WTC11 (cell line): ENCODE measurements at regions not wholly inside any gene's neighbourhood (a gene's known extent, or its start where the extent isn't known, plus 50 kb on each side); places are given as distances from the start of the nearest gene placed in this dataset.

Experiments used
- ATAC-seq: fragments of 200-7000 bp; cut with Tn5 transposase; 2 replicates; pipeline ENCODE4 v1.10.0; 2021; ENCODE audit warnings: mild to moderate bottlenecking, moderate library complexity
- CTCF ChIA-PET: fragments of 300-600 bp; sonication (Branson Sonifier 250); formaldehyde crosslinking; loops from one replicate; lab custom pipeline; 2021; ENCODE audit warnings: antibody characterized with exemption; lab: Charles Lee
- POLR2A ChIA-PET: fragments of 350-600 bp; sonication (Branson Sonifier 250); formaldehyde crosslinking; loops from one replicate; lab custom pipeline; 2021; ENCODE audit warnings: antibody characterized with exemption; lab: Charles Lee
- DNase-seq: peaks from one replicate; pipeline ENCODE4 v3.0.0; 2021; ENCODE audit warnings: low spot score
- H3K27ac Mint-ChIP-seq: 2 replicates; pipeline ENCODE4 v1.8.0; 2021; ENCODE audit warnings: mixed read lengths
- H3K27me3 Mint-ChIP-seq: 2 replicates; pipeline ENCODE4 v1.8.0; 2021; ENCODE audit warnings: low read depth, mild to moderate bottlenecking, moderate library complexity, mixed read lengths
- H3K36me3 Mint-ChIP-seq: 2 replicates; pipeline ENCODE4 v1.8.0; 2021; ENCODE audit warnings: mixed read lengths
- H3K4me1 Mint-ChIP-seq: 2 replicates; pipeline ENCODE4 v1.8.0; 2022; ENCODE audit warnings: mixed read lengths
- H3K4me3 Mint-ChIP-seq: 2 replicates; pipeline ENCODE4 v1.8.0; 2021; ENCODE audit warnings: mild to moderate bottlenecking, moderate library complexity, mixed read lengths
- H3K9me3 Mint-ChIP-seq: 2 replicates; pipeline ENCODE4 v1.8.0; 2021; ENCODE audit warnings: mixed read lengths
- ATF1 ChIP-seq: sonication (generic); formaldehyde crosslinking; IDR thresholded peaks from 2 replicates; pipeline ENCODE4 v1.8.1; 2023; ENCODE audit warnings: mild to moderate bottlenecking, moderate library complexity, missing genetic modification reagents
- E2F4 ChIP-seq: sonication (generic); formaldehyde crosslinking; IDR thresholded peaks from 2 replicates; pipeline ENCODE4 v1.8.1; 2022; ENCODE audit warnings: low read depth, mild to moderate bottlenecking, moderate library complexity, missing genetic modification reagents, borderline replicate concordance
- GTF2I ChIP-seq: fragments of 250-450 bp; sonication (Bioruptor Pico); conservative IDR thresholded peaks from 2 replicates; pipeline ENCODE4 v1.4.0; 2021; ENCODE audit warnings: mild to moderate bottlenecking
- HMGA2 ChIP-seq: fragments of 250-450 bp; sonication (Bioruptor Pico); IDR thresholded peaks from 2 replicates; pipeline ENCODE4 v1.4.0; 2021; ENCODE audit warnings: mild to moderate bottlenecking, moderate library complexity
- JAZF1 ChIP-seq: fragments of 250-450 bp; sonication (Bioruptor Pico); IDR thresholded peaks from 2 replicates; pipeline ENCODE4 v1.9.0; 2021; ENCODE audit warnings: moderate library complexity, mild to moderate bottlenecking, inconsistent platforms
- PRDM15 ChIP-seq: sonication (generic); formaldehyde crosslinking; IDR thresholded peaks from 2 replicates; pipeline ENCODE4 v1.8.0; 2022; ENCODE audit warnings: missing genetic modification reagents
- TCF7 ChIP-seq: sonication (generic); formaldehyde crosslinking; IDR thresholded peaks from 2 replicates; pipeline ENCODE4 v1.8.0; 2022; ENCODE audit warnings: mild to moderate bottlenecking, low read depth, missing genetic modification reagents, moderate library complexity
- ZNF121 ChIP-seq: sonication (generic); formaldehyde crosslinking; IDR thresholded peaks from 2 replicates; pipeline ENCODE4 v1.8.0; 2023; ENCODE audit warnings: missing genetic modification reagents
- ZNF219 ChIP-seq: sonication (generic); formaldehyde crosslinking; IDR thresholded peaks from 2 replicates; pipeline ENCODE4 v1.8.0; 2023; ENCODE audit warnings: missing genetic modification reagents, mild to moderate bottlenecking, borderline replicate concordance
- ZNF232 ChIP-seq: sonication (generic); formaldehyde crosslinking; IDR thresholded peaks from 2 replicates; pipeline ENCODE4 v1.8.0; 2022; ENCODE audit warnings: mild to moderate bottlenecking, missing genetic modification reagents
- ZNF317 ChIP-seq: sonication (generic); formaldehyde crosslinking; IDR thresholded peaks from 2 replicates; pipeline ENCODE4 v1.8.1; 2023; ENCODE audit warnings: low read depth, mild to moderate bottlenecking, moderate library complexity, missing genetic modification reagents, borderline replicate concordance
- ZNF423 ChIP-seq: fragments of 250-450 bp; sonication (Bioruptor Pico); IDR thresholded peaks from 2 replicates; pipeline ENCODE4 v2.1.2; 2022; ENCODE audit warnings: mild to moderate bottlenecking, moderate library complexity
- ZNF425 ChIP-seq: fragments of 250-450 bp; sonication (Bioruptor Pico); conservative IDR thresholded peaks from 2 replicates; pipeline ENCODE4 v1.9.0; 2021; ENCODE audit warnings: mild to moderate bottlenecking
- ZNF532 ChIP-seq: fragments of 250-450 bp; sonication (Bioruptor Pico); IDR thresholded peaks from 2 replicates; pipeline ENCODE4 v1.9.0; 2021; ENCODE audit warnings: mild to moderate bottlenecking, borderline replicate concordance
- TF ChIP-seq, protein P1 (sequence below): sonication (generic); formaldehyde crosslinking; IDR thresholded peaks from 2 replicates; pipeline ENCODE4 v1.8.1; 2023; ENCODE audit warnings: mild to moderate bottlenecking, missing genetic modification reagents, moderate library complexity
- TF ChIP-seq, protein P2 (sequence below): fragments of 250-450 bp; sonication (Bioruptor Pico); IDR thresholded peaks from 2 replicates; pipeline ENCODE4 v2.1.2; 2022; ENCODE audit warnings: mild to moderate bottlenecking, moderate library complexity

DNA sequence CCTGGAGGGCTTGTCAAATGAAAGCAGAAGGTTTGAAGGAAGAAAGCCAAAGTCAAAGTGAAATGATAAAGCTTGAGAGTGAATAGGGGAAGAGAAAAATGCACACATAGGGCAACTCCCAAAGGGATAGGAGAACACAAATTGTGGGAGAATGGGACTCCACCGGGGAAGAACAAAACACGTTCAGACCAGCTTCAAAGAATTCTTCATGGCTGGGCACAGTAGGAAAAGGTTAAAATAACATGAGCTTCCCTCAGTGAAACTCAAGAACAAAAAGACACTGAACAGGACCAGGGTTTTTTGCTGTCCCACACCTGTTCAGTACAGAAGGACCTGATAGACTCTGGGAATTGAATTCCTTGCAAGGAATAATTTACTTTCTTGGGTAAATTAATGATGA is 123.1 kb upstream of the NCKAP5 start:
- TF ChIP-seq GTF2I (no peak), ZNF232 (CRISPR knock-in tag) (no peak), TCF7 (CRISPR knock-in tag) (no peak), ZNF317 (CRISPR knock-in tag) (no peak), ZNF121 (CRISPR knock-in tag) (no peak)
- H3K4me3 Mint-ChIP-seq: no peak overlapping the region
- no peaks in the 10 kb centered on the region for H3K36me3 Mint-ChIP-seq
- ATAC-seq (no peak), DNase-seq (no peak)
- H3K27me3 Mint-ChIP-seq: no peaks in the 10 kb centered on the region
- CTCF ChIA-PET: interaction anchor here (1.2 kb wide), 1 partner anchor 172 kb away, joined by 4 read pairs; no protein-coding TSS in a partner anchor
- POLR2A ChIA-PET: no interaction called here
- peaks cover 9% of the 10 kb centered on the region for H3K4me1 Mint-ChIP-seq
- peaks cover 13% of the 10 kb centered on the region for H3K9me3 Mint-ChIP-seq
- no peak overlapping the region for H3K27ac Mint-ChIP-seq

DNA sequence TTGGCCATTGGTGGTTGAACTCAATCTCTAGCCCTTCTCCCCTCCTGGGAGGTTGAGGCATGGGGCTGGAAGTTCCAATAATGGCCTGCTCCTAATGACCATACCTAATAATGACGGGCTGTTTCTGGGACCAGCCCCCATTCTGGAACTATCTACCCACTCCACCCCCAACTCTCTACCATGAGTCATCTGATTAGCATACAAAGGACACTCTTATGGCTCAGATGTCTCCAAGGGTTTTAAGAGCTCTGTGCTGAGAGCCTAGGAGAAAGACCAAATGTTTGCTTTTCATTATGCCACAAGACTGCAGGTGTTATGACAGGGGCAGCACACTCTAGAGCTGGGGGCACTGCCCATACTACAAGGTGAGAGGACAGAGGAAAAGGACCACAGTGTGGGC is 137.0 kb upstream of the NCKAP5 start:
- CTCF ChIA-PET: no interaction called here
- Mint-ChIP-seq H3K4me1 (peaks cover 6% of the 10 kb centered on the region; the same call in 1 of the 2 replicates), H3K9me3 (peaks cover 25% of the 10 kb centered on the region), H3K4me3 (no peak overlapping the region), H3K27me3 (no peaks in the 10 kb centered on the region), H3K36me3 (peaks cover 10% of the 10 kb centered on the region), H3K27ac (no peak overlapping the region)
- POLR2A ChIA-PET: no interaction called here
- no peak for ATAC-seq
- no peak for TF ChIP-seq ZNF425 (CRISPR knock-in tag)
- DNase-seq: no peak

GRCh38 chr2:133710613-133711012 is 142.3 kb upstream of the NCKAP5 start:
- TF ChIP-seq, protein P1, sequence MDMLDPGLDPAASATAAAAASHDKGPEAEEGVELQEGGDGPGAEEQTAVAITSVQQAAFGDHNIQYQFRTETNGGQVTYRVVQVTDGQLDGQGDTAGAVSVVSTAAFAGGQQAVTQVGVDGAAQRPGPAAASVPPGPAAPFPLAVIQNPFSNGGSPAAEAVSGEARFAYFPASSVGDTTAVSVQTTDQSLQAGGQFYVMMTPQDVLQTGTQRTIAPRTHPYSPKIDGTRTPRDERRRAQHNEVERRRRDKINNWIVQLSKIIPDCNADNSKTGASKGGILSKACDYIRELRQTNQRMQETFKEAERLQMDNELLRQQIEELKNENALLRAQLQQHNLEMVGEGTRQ (CRISPR knock-in tag): no peak
- TF ChIP-seq HMGA2 (CRISPR knock-in tag): no peak
- no peak for TF ChIP-seq PRDM15
- TF ChIP-seq ZNF423 (CRISPR knock-in tag): no peak
- TF ChIP-seq ZNF121 (CRISPR knock-in tag): no peak
- ChIA-PET CTCF (no interaction called here), POLR2A (no interaction called here)
- DNase-seq: no peak
- peaks cover 17% of the 10 kb centered on the region for H3K4me1 Mint-ChIP-seq
- no peaks in the 10 kb centered on the region for H3K27me3 Mint-ChIP-seq
- H3K36me3 Mint-ChIP-seq: peaks cover 10% of the 10 kb centered on the region
- H3K9me3 Mint-ChIP-seq: peaks cover 26% of the 10 kb centered on the region
- no peak for ATAC-seq
- no peak overlapping the region for H3K27ac Mint-ChIP-seq
- no peak overlapping the region for H3K4me3 Mint-ChIP-seq

DNA sequence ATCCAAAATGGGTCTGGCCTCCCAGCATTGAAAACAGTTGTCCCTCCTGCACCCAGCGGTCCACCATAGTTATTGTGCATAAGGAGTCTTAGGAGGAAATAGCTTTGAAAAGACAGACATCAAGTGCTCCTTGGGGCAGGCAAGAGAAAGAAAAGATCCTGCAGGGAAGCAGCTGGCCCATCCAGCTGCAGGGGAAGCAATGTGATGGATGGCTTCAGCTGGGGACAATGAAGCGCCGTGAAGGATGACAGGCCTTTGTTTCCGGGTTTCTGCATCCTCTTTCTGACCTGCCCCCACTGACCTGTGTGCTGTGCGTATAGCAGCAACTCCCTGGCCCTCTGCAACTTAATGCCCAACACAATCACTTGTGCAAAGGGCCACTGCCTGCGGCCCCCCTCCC is 142.9 kb upstream of the NCKAP5 start:
- Mint-ChIP-seq H3K27me3 (no peaks in the 10 kb centered on the region), H3K36me3 (peaks cover 10% of the 10 kb centered on the region), H3K4me1 (peaks cover 17% of the 10 kb centered on the region), H3K9me3 (peaks cover 26% of the 10 kb centered on the region), H3K4me3 (no peak overlapping the region), H3K27ac (no peak overlapping the region)
- peak; percentile 52 for ATAC-seq
- POLR2A ChIA-PET: no interaction called here
- DNase-seq: no peak
- CTCF ChIA-PET: no interaction called here
- TF ChIP-seq JAZF1: no peak
- TF ChIP-seq, protein P2, sequence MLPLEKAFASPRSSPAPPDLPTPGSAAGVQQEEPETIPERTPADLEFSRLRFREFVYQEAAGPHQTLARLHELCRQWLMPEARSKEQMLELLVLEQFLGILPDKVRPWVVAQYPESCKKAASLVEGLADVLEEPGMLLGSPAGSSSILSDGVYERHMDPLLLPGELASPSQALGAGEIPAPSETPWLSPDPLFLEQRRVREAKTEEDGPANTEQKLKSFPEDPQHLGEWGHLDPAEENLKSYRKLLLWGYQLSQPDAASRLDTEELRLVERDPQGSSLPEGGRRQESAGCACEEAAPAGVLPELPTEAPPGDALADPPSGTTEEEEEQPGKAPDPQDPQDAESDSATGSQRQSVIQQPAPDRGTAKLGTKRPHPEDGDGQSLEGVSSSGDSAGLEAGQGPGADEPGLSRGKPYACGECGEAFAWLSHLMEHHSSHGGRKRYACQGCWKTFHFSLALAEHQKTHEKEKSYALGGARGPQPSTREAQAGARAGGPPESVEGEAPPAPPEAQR (CRISPR knock-in tag): no peak
- no peak for TF ChIP-seq ZNF219 (CRISPR knock-in tag)
- no peak for TF ChIP-seq E2F4
- TF ChIP-seq ATF1: no peak
- no peak for TF ChIP-seq ZNF532
